Astrocyte (in vitro differentiated cells and primary cell): ENCODE measurements at regions not wholly inside any gene's neighbourhood (a gene's known extent, or its start where the extent isn't known, plus 50 kb on each side); places are given as distances from the start of the nearest gene placed in this dataset.

Experiments
- DNase-seq: peaks from one replicate; pipeline ENCODE4 v3.0.0-alpha.2; 2010; ENCODE audit warnings: low read depth
- FAIRE-seq: peaks from 2 replicates; lab custom pipeline; 2011; peaks lifted over from hg19 to GRCh38; lab: Jason Lieb, UNC
- H2AFZ ChIP-seq: 2 replicates; pipeline ENCODE4 v1.6.0; 2012; ENCODE audit warnings: low read depth, low read length, inconsistent platforms
- H3K27ac ChIP-seq: 2 replicates; pipeline ENCODE4 v1.5.1; 2011; ENCODE audit warnings: low read depth, low read length, inconsistent platforms
- H3K27me3 ChIP-seq: 2 replicates; pipeline ENCODE4 v1.6.0; 2011; ENCODE audit warnings: low read length, inconsistent platforms; ENCODE audit not compliant: insufficient read depth
- H3K36me3 ChIP-seq: 2 replicates; pipeline ENCODE4 v1.5.1; 2011; ENCODE audit warnings: low read length, inconsistent platforms; ENCODE audit not compliant: insufficient read depth
- H3K4me1 ChIP-seq: 2 replicates; pipeline ENCODE4 v1.5.1; 2011; ENCODE audit warnings: low read length, inconsistent platforms; ENCODE audit not compliant: insufficient read depth
- H3K4me2 ChIP-seq: 2 replicates; pipeline ENCODE4 v1.6.0; 2012; ENCODE audit warnings: low read length, inconsistent platforms
- H3K4me3 ChIP-seq: 2 replicates; pipeline ENCODE4 v1.5.1; 2011; ENCODE audit warnings: low read depth, mild to moderate bottlenecking, low read length, inconsistent platforms; ENCODE audit not compliant: insufficient read depth
- H3K79me2 ChIP-seq: 2 replicates; pipeline ENCODE4 v1.6.0; 2012; ENCODE audit warnings: mild to moderate bottlenecking, low read length, inconsistent platforms; ENCODE audit not compliant: insufficient read depth
- H3K9ac ChIP-seq: 2 replicates; pipeline ENCODE4 v1.6.0; 2012; ENCODE audit warnings: mild to moderate bottlenecking, low read length, inconsistent platforms
- H3K9me3 ChIP-seq: 2 replicates; pipeline ENCODE4 v1.5.1; 2012; ENCODE audit warnings: low read depth, mild to moderate bottlenecking, low read length, inconsistent platforms; ENCODE audit not compliant: insufficient read depth
- H4K20me1 ChIP-seq: 2 replicates; pipeline ENCODE4 v1.6.0; 2012; ENCODE audit warnings: low read length, inconsistent platforms; ENCODE audit not compliant: insufficient read depth
- H3K27ac Mint-ChIP-seq: one replicate; pipeline ENCODE4 v1.8.0; 2021; ENCODE audit warnings: mild to moderate bottlenecking, mixed read lengths; ENCODE audit not compliant: unreplicated experiment
- H3K27me3 Mint-ChIP-seq: one replicate; pipeline ENCODE4 v1.8.0; 2021; ENCODE audit warnings: low read depth, mixed read lengths; ENCODE audit not compliant: unreplicated experiment
- H3K36me3 Mint-ChIP-seq: one replicate; pipeline ENCODE4 v1.8.0; 2021; ENCODE audit warnings: low read depth, mixed read lengths; ENCODE audit not compliant: unreplicated experiment
- H3K4me1 Mint-ChIP-seq: one replicate; pipeline ENCODE4 v1.8.0; 2021; ENCODE audit warnings: low read depth, mixed read lengths; ENCODE audit not compliant: unreplicated experiment
- H3K4me3 Mint-ChIP-seq: one replicate; pipeline ENCODE4 v1.8.0; 2021; ENCODE audit warnings: mild to moderate bottlenecking, moderate library complexity, mixed read lengths; ENCODE audit not compliant: unreplicated experiment
- H3K9me3 Mint-ChIP-seq: one replicate; pipeline ENCODE4 v1.8.0; 2021; ENCODE audit warnings: mild to moderate bottlenecking, mixed read lengths; ENCODE audit not compliant: unreplicated experiment
- EZH2 ChIP-seq: IDR thresholded peaks from 2 replicates; pipeline ENCODE4 v1.6.1; 2012; ENCODE audit warnings: mild to moderate bottlenecking, low read length, inconsistent platforms; ENCODE audit not compliant: insufficient read depth
- TF ChIP-seq, protein P1 (sequence below): IDR thresholded peaks from 2 replicates; pipeline ENCODE4 v1.5.1; 2011; ENCODE audit warnings: low read depth, mild to moderate bottlenecking, inconsistent platforms, low read length, moderate library complexity; ENCODE audit not compliant: insufficient read depth

DNA sequence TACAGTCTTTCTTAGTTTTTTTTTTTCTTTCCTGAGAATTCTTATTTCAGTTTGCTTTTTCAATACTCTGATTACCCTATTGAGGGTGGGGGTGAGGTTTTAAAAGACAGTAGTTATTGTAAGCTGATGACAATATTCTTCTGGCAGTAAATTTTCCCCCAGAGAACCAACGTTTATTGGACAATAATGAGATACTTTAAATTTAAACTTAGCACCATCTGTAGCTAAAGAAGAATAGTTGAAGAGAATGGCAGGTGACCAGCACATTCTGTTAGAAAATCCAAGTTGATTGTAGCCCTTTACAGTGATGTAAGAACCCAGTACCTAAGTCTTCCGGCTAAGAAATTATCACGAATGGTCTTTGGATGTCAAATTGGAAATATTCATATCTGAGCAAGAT, 364.6 kb upstream of the LYPLAL1 start:
- Histone ChIP-seq H3K9me3 (no peaks in the 10 kb centered on the region), H3K27me3 (no peaks in the 10 kb centered on the region), H3K79me2 (no peaks in the 10 kb centered on the region), H3K4me2 (no peak overlapping the region), H4K20me1 (no peaks in the 10 kb centered on the region), H3K4me3 (no peak overlapping the region), H3K27ac (no peak overlapping the region), H3K4me1 (peaks cover 7% of the 10 kb centered on the region), H2AFZ (no peak overlapping the region), H3K9ac (no peak overlapping the region), H3K36me3 (no peaks in the 10 kb centered on the region)
- no peak for FAIRE-seq
- Mint-ChIP-seq H3K9me3 (no peaks in the 10 kb centered on the region), H3K27me3 (no peaks in the 10 kb centered on the region), H3K36me3 (no peaks in the 10 kb centered on the region), H3K27ac (no peak overlapping the region), H3K4me1 (peaks cover 9% of the 10 kb centered on the region), H3K4me3 (no peak overlapping the region)
- no peak for DNase-seq
- TF ChIP-seq EZH2 = no peak
- TF ChIP-seq, protein P1, sequence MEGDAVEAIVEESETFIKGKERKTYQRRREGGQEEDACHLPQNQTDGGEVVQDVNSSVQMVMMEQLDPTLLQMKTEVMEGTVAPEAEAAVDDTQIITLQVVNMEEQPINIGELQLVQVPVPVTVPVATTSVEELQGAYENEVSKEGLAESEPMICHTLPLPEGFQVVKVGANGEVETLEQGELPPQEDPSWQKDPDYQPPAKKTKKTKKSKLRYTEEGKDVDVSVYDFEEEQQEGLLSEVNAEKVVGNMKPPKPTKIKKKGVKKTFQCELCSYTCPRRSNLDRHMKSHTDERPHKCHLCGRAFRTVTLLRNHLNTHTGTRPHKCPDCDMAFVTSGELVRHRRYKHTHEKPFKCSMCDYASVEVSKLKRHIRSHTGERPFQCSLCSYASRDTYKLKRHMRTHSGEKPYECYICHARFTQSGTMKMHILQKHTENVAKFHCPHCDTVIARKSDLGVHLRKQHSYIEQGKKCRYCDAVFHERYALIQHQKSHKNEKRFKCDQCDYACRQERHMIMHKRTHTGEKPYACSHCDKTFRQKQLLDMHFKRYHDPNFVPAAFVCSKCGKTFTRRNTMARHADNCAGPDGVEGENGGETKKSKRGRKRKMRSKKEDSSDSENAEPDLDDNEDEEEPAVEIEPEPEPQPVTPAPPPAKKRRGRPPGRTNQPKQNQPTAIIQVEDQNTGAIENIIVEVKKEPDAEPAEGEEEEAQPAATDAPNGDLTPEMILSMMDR = no peak

DNA sequence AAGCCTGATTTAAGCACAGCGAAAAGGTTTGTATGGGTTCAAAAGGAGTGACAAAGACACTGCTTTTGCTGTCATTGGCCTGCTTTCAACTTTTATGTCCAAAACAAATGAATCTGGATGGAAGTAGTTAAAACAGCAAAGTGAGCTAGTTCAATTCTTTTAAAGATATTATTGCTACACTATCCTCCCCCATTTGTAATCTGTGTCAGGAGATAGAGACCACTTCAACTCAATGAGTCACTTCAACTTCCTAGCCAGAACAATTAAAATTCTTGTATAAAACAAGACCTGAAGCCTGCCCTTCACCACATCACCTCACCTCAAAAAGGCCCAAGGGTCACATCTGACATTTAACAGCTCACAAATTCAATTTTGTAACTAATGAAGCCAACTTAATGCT, 364.1 kb upstream of the LYPLAL1 start:
- H3K4me2 ChIP-seq = no peak overlapping the region
- peaks cover 7% of the 10 kb centered on the region for H3K4me1 ChIP-seq
- peaks cover 6% of the 10 kb centered on the region for H3K4me1 Mint-ChIP-seq
- no peaks in the 10 kb centered on the region for H3K27me3 ChIP-seq
- TF ChIP-seq, protein P1 = no peak
- no peak for TF ChIP-seq EZH2
- H4K20me1 ChIP-seq = no peaks in the 10 kb centered on the region
- no peaks in the 10 kb centered on the region for H3K9me3 Mint-ChIP-seq
- H3K36me3 ChIP-seq = no peaks in the 10 kb centered on the region
- H3K9ac ChIP-seq = no peak overlapping the region
- no peak overlapping the region for H3K4me3 Mint-ChIP-seq
- H3K27ac Mint-ChIP-seq = no peak overlapping the region
- no peak for FAIRE-seq
- no peak overlapping the region for H2AFZ ChIP-seq
- no peaks in the 10 kb centered on the region for H3K36me3 Mint-ChIP-seq
- no peaks in the 10 kb centered on the region for H3K27me3 Mint-ChIP-seq
- H3K9me3 ChIP-seq = no peaks in the 10 kb centered on the region
- no peak overlapping the region for H3K4me3 ChIP-seq
- H3K27ac ChIP-seq = no peak overlapping the region
- H3K79me2 ChIP-seq = no peaks in the 10 kb centered on the region
- DNase-seq = peak; percentile 70

DNA sequence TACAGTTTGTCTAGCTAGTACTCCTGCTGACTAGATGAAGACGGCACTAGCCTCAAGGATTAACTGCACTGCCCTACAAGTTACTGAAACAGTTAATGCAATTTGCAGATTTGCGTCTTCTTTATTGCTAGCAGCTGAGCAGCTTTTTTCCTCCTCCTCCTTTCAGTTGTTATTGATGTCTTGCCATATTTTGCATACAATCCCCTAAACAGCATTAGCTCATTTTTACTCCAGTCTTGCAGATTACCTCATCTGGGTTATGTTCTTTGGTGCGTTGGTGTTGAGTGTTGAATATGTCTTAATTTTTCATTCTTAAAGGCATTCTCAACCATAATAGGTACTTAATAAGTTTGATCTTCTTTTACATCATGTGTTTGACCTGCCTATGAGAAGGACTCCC, 363.4 kb upstream of the LYPLAL1 start:
- FAIRE-seq (no peak), DNase-seq (no peak)
- H3K27ac Mint-ChIP-seq = no peak overlapping the region
- no peak overlapping the region for H2AFZ ChIP-seq
- H3K4me2 ChIP-seq = no peak overlapping the region
- no peak overlapping the region for H3K4me3 ChIP-seq
- peaks cover 7% of the 10 kb centered on the region for H3K4me1 ChIP-seq
- TF ChIP-seq, protein P1 = no peak
- no peak for TF ChIP-seq EZH2
- H3K27ac ChIP-seq = no peak overlapping the region
- H3K27me3 ChIP-seq = no peaks in the 10 kb centered on the region
- no peak overlapping the region for H3K4me3 Mint-ChIP-seq
- H3K36me3 ChIP-seq = no peaks in the 10 kb centered on the region
- H3K9me3 Mint-ChIP-seq = no peaks in the 10 kb centered on the region
- H3K36me3 Mint-ChIP-seq = no peaks in the 10 kb centered on the region
- H4K20me1 ChIP-seq = no peaks in the 10 kb centered on the region
- no peak overlapping the region for H3K9ac ChIP-seq
- no peaks in the 10 kb centered on the region for H3K27me3 Mint-ChIP-seq
- peaks cover 4% of the 10 kb centered on the region for H3K4me1 Mint-ChIP-seq
- H3K9me3 ChIP-seq = no peaks in the 10 kb centered on the region
- H3K79me2 ChIP-seq = no peaks in the 10 kb centered on the region
